ENCODE measurements at regions not wholly inside any gene's neighbourhood (a gene's known extent, or its start where the extent isn't known, plus 50 kb on each side); places are given as distances from the start of the nearest gene placed in this dataset.

- no peak for DNase-seq
These were observed 83.2 kb upstream of the RND3 start for GRCh38 chr2:150570712-150571111.

- DNase-seq, result no peak
These were observed 82.3 kb upstream of the RND3 start for GRCh38 chr2:150569761-150570160.

GRCh38 chr2:150567771-150568301 lies 80.4 kb upstream of the RND3 start:
- no peak for DNase-seq

- no peak for DNase-seq
These were observed 78.8 kb upstream of the RND3 start for GRCh38 chr2:150566289-150566688.

GRCh38 chr2:150561076-150561475 lies 73.6 kb upstream of the RND3 start:
- no peak for DNase-seq

GRCh38 chr2:150557020-150557600 lies 69.6 kb upstream of the RND3 start:
- no peak for DNase-seq

- DNase-seq, result no peak
These were observed 68.3 kb upstream of the RND3 start for GRCh38 chr2:150555611-150556356.

GRCh38 chr2:150554046-150554445 lies 66.6 kb upstream of the RND3 start:
- DNase-seq, result no peak

GRCh38 chr2:150552041-150552820 lies 64.8 kb upstream of the RND3 start:
- no peak for DNase-seq

GRCh38 chr2:150549381-150549780 lies 61.9 kb upstream of the RND3 start:
- DNase-seq, result no peak

GRCh38 chr2:150548527-150548926 lies 61.1 kb upstream of the RND3 start:
- no peak for DNase-seq

GRCh38 chr2:150545916-150546315 lies 58.4 kb upstream of the RND3 start:
- DNase-seq, result no peak

GRCh38 chr2:150544731-150545130 lies 57.3 kb upstream of the RND3 start:
- no peak for DNase-seq

GRCh38 chr2:150542692-150543091 lies 55.2 kb upstream of the RND3 start:
- no peak for DNase-seq

GRCh38 chr2:150542172-150542571 lies 54.7 kb upstream of the RND3 start:
- DNase-seq, result no peak

GRCh38 chr2:150538651-150539201 lies 51.3 kb upstream of the RND3 start:
- no peak for DNase-seq
